HepG2 (cell line): ENCODE measurements at regions not wholly inside any gene's neighbourhood (a gene's known extent, or its start where the extent isn't known, plus 50 kb on each side); places are given as distances from the start of the nearest gene placed in this dataset.
A peak's percentile ranks its signal among the peaks of the same experiment; 100 is the strongest.

Experiments
- LBX2 ChIP-seq: sonication (generic); formaldehyde crosslinking; IDR thresholded peaks from 2 replicates; pipeline ENCODE4 v1.5.0; 2020; ENCODE audit warnings: missing genetic modification reagents, mild to moderate bottlenecking, borderline replicate concordance
- MAFF ChIP-seq: IDR thresholded peaks from 2 replicates; pipeline ENCODE4 v1.6.1; 2011; ENCODE audit warnings: low read depth, low read length, improper control_type of control experiment
- SSRP1 ChIP-seq: IDR thresholded peaks from 2 replicates; pipeline ENCODE4 v1.6.1; 2016; ENCODE audit warnings: control low read depth
- TF ChIP-seq, protein P1 (sequence below), 2 experiments: fragments of 450-650 bp in 1 of 2; sonication (generic) in 1 of 2; formaldehyde crosslinking in 1 of 2; IDR thresholded peaks; 2 replicates each; pipeline versions ENCODE4 v1.6.1 to v1.8.0; 2016 to 2022; ENCODE audit warnings: antibody characterized with exemption in 1 of 2, mild to moderate bottlenecking in 1 of 2, missing genetic modification reagents in 1 of 2

GRCh38 chr2:185894223-185894622 is 155.6 kb downstream of the FSIP2 start (continued):
- TF ChIP-seq, protein P1, sequence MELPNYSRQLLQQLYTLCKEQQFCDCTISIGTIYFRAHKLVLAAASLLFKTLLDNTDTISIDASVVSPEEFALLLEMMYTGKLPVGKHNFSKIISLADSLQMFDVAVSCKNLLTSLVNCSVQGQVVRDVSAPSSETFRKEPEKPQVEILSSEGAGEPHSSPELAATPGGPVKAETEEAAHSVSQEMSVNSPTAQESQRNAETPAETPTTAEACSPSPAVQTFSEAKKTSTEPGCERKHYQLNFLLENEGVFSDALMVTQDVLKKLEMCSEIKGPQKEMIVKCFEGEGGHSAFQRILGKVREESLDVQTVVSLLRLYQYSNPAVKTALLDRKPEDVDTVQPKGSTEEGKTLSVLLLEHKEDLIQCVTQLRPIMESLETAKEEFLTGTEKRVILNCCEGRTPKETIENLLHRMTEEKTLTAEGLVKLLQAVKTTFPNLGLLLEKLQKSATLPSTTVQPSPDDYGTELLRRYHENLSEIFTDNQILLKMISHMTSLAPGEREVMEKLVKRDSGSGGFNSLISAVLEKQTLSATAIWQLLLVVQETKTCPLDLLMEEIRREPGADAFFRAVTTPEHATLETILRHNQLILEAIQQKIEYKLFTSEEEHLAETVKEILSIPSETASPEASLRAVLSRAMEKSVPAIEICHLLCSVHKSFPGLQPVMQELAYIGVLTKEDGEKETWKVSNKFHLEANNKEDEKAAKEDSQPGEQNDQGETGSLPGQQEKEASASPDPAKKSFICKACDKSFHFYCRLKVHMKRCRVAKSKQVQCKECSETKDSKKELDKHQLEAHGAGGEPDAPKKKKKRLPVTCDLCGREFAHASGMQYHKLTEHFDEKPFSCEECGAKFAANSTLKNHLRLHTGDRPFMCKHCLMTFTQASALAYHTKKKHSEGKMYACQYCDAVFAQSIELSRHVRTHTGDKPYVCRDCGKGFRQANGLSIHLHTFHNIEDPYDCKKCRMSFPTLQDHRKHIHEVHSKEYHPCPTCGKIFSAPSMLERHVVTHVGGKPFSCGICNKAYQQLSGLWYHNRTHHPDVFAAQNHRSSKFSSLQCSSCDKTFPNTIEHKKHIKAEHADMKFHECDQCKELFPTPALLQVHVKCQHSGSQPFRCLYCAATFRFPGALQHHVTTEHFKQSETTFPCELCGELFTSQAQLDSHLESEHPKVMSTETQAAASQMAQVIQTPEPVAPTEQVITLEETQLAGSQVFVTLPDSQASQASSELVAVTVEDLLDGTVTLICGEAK (IDR thresholded peaks at IDR 0.05): no peak
- TF ChIP-seq, protein P1 (CRISPR knock-in tag; IDR thresholded peaks at IDR 0.05): no peak
- TF ChIP-seq LBX2 (CRISPR knock-in tag): no peak
- TF ChIP-seq SSRP1 (CRISPR knock-in tag): no peak
- peak; percentile 46 for TF ChIP-seq MAFF
